ENCODE measurements at regions not wholly inside any gene's neighbourhood (a gene's known extent, or its start where the extent isn't known, plus 50 kb on each side); places are given as distances from the start of the nearest gene placed in this dataset.
"Not testable (repeated sequence)": the region's sequence is repeated elsewhere in the genome, so short reads cannot be mapped to it uniquely, and the experiment has no call there.

DNA sequence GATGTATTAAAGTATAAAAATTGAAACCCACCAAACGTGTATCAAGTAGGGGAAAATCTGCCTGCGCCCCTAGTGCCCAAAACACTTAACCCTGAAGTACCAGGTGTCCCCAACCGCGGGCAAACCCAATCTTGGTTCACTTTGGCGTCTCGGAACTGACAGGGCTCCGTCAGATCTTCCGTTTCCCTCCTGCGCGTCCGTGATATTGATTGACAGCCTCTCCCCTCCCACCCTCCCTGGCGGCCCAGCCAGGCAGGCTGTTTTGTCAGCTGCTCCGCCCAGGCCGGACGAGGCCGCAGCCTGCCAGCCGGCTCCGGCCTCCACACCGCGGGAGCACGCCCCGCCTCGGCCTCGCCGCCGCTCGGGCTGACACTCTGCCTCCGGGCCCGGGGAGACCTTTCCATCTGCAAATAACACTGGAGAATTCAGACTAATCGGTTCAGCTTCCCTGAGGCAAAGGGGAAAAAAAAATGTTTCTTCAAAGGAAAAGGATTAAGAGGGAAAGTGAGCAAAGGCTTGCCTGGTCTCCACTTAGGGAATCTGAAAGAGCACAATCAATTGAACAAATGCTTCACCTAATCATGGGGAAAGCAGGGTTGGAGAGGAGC lies 234.9 kb upstream of the MCHR2 start:
- POLR2A ChIA-PET (ENCODE audit: low non-redundant PET): no interaction called here
- peak; percentile 22; the same call in 1 of the 2 replicates for TF ChIP-seq CTCF (conservative IDR thresholded peaks at IDR 0.05; ENCODE audit: low read depth)
- peak; percentile 86 for DNase-seq (ENCODE audit: low spot score)
- CTCF ChIA-PET: interaction anchor here (0.5 to 0.9 kb wide), 4 partner anchors 26 to 232 kb away, joined by 3 read pairs; no protein-coding TSS in a partner anchor
- peak overlapping the region; percentile 66 for H3K27ac ChIP-seq

- no peak for DNase-seq (ENCODE audit: low spot score)
- POLR2A ChIA-PET (ENCODE audit: low non-redundant PET): no interaction called here
- TF ChIP-seq CTCF (conservative IDR thresholded peaks at IDR 0.05; ENCODE audit: low read depth): no peak
- H3K27ac ChIP-seq: peak overlapping the region; percentile 66
- CTCF ChIA-PET: interaction anchor here (0.5 to 0.6 kb wide), 2 partner anchors 26 to 845 kb away, joined by 3 read pairs; no protein-coding TSS in a partner anchor
Measured at GRCh38 chr6:100228437-100228833, 234.4 kb upstream of the MCHR2 start.

GRCh38 chr6:100226811-100227210 lies 232.8 kb upstream of the MCHR2 start:
- TF ChIP-seq CTCF (conservative IDR thresholded peaks at IDR 0.05; ENCODE audit: low read depth): no peak
- no peak overlapping the region for H3K27ac ChIP-seq
- POLR2A ChIA-PET (ENCODE audit: low non-redundant PET): no interaction called here
- CTCF ChIA-PET: no interaction called here
- no peak for DNase-seq (ENCODE audit: low spot score)

GRCh38 chr6:100223952-100224351 lies 229.9 kb upstream of the MCHR2 start:
- H3K27ac ChIP-seq; POLR2A ChIA-PET (ENCODE audit: low non-redundant PET); DNase-seq (ENCODE audit: low spot score): not testable (repeated sequence)
- CTCF ChIA-PET: interaction anchor here (0.6 kb wide), 1 partner anchor 52 kb away, joined by 3 read pairs; no protein-coding TSS in a partner anchor

DNA sequence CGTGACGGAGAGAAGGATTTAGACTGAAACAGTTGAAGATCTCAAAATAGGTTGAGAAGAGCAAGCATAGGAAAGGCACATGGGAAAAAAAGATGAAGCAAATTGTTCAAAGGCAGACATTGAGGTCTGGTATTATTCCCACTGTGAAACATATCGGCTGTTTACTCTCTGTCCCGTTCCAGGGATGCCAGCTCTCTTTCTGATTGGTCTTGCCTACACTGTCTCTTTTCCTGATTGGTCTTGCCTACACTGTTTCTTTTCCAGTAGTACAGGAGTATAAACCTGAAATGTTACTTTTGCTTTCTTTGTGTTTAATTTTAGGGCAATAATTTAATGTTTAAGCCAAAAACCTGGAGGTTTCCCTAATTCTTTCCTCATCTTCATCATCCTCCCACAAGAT lies 226.5 kb upstream of the MCHR2 start:
- ChIA-PET CTCF (no interaction called here), POLR2A (ENCODE audit: low non-redundant PET) (no interaction called here)
- no peak for TF ChIP-seq CTCF (conservative IDR thresholded peaks at IDR 0.05; ENCODE audit: low read depth)
- H3K27ac ChIP-seq: no peak overlapping the region
- DNase-seq (ENCODE audit: low spot score): no peak

GRCh38 chr6:100217225-100218012 lies 223.4 kb upstream of the MCHR2 start:
- TF ChIP-seq CTCF (conservative IDR thresholded peaks at IDR 0.05; ENCODE audit: low read depth): no peak
- POLR2A ChIA-PET (ENCODE audit: low non-redundant PET): no interaction called here
- no peak overlapping the region for H3K27ac ChIP-seq
- CTCF ChIA-PET: no interaction called here
- no peak for DNase-seq (ENCODE audit: low spot score)

- TF ChIP-seq CTCF (conservative IDR thresholded peaks at IDR 0.05; ENCODE audit: low read depth): no peak
- DNase-seq (ENCODE audit: low spot score): no peak
- H3K27ac ChIP-seq: no peak overlapping the region
- POLR2A ChIA-PET (ENCODE audit: low non-redundant PET): no interaction called here
- CTCF ChIA-PET: no interaction called here
Measured at GRCh38 chr6:100216760-100217159, 222.7 kb upstream of the MCHR2 start.
